HepG2 (cell line): ENCODE measurements at regions not wholly inside any gene's neighbourhood (a gene's known extent, or its start where the extent isn't known, plus 50 kb on each side); places are given as distances from the start of the nearest gene placed in this dataset.

ENCODE experiments used
- ARNTL ChIP-seq: sonication (generic); formaldehyde crosslinking; IDR thresholded peaks from 2 replicates; pipeline ENCODE4 v1.4.0; 2020; ENCODE audit warnings: mild to moderate bottlenecking, missing genetic modification reagents
- ZSCAN29 ChIP-seq: sonication (generic); formaldehyde crosslinking; conservative IDR thresholded peaks from 2 replicates; pipeline ENCODE4 v1.4.0; 2020; ENCODE audit warnings: mild to moderate bottlenecking, missing genetic modification reagents

- TF ChIP-seq ZSCAN29 (CRISPR knock-in tag): no peak
- no peak for TF ChIP-seq ARNTL (CRISPR knock-in tag)
Observed at GRCh38 chr7:42570944-42571343, 333.9 kb upstream of the GLI3 start.
